ENCODE measurements at regions not wholly inside any gene's neighbourhood (a gene's known extent, or its start where the extent isn't known, plus 50 kb on each side); places are given as distances from the start of the nearest gene placed in this dataset.

DNA sequence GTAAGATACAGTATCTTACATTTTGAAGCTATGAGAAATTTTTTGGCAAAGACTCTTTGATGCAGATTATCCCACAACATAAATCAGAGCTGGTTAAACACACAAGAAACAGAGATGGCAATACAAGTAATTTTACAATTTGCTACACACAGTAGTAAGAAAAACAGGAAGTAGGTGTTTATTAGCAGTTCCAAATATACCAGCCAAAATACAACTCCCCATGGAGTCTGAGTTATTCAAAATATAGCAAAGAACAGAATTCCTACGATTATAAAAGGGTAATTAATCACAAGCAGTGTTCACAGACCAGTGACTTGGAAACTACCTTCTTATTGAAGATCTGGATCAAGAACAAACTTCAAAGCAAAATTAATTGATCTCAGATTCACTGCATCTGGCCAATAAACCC lies 83.9 kb downstream of the BMP4 start:
- TF ChIP-seq POLR2A (conservative IDR thresholded peaks at IDR 0.05): no peak
- TF ChIP-seq L3MBTL2 (IDR thresholded peaks at IDR 0.05): no peak
- no peak for TF ChIP-seq NR3C1 (CRISPR knock-in tag; IDR thresholded peaks at IDR 0.05)
- no peak for TF ChIP-seq ZNF707 (CRISPR knock-in tag; conservative IDR thresholded peaks at IDR 0.05)
- no peak for TF ChIP-seq NFE2L1 (tag; IDR thresholded peaks at IDR 0.05; ENCODE audit: borderline replicate concordance, low read depth)
- no peak for TF ChIP-seq NR2C2 (CRISPR knock-in tag; IDR thresholded peaks at IDR 0.05)
- no peak for TF ChIP-seq NR2C2 (tag; IDR thresholded peaks at IDR 0.05)
- no peak for TF ChIP-seq JUNB (CRISPR knock-in tag; conservative IDR thresholded peaks at IDR 0.05)
- TF ChIP-seq CBX5 (IDR thresholded peaks at IDR 0.05; ENCODE audit: borderline replicate concordance, low read depth): no peak
